Right lobe of liver (tissue), 6 donors: ENCODE measurements at regions not wholly inside any gene's neighbourhood (a gene's known extent, or its start where the extent isn't known, plus 50 kb on each side); places are given as distances from the start of the nearest gene placed in this dataset.

Source experiments
- ATAC-seq, 4 donors: fragments of 200-7000 bp; cut with Tn5 transposase; one replicate each; pipeline ENCODE4 v1.9.1; 2020; ENCODE audit warnings: mild to moderate bottlenecking in 4 of 4, moderate library complexity in 4 of 4
- DNase-seq, 3 donors: peaks; one replicate each; pipeline ENCODE4 v3.0.0-alpha.2; 2020
- H3K27ac ChIP-seq, 3 donors: fragments of 200-600 bp; one replicate each; pipeline ENCODE4 v1.8.0; 2022
- H3K27me3 ChIP-seq, 2 donors: fragments of 200-600 bp; one replicate each; pipeline ENCODE4 v1.8.0; 2022
- H3K36me3 ChIP-seq, 4 donors: fragments of 200-600 bp; sonication (generic) in 1 of 4; one replicate each; pipeline versions ENCODE4 v1.5.1 to v1.8.0; 2017 to 2022; ENCODE audit warnings: control low read depth in 1 of 4
- H3K4me1 ChIP-seq, 4 donors: fragments of 200-600 bp; sonication (generic) in 1 of 4; one replicate each; pipeline versions ENCODE4 v1.5.1 to v1.8.0; 2017 to 2022; ENCODE audit warnings: control low read depth in 1 of 4
- H3K4me3 ChIP-seq, 3 donors: fragments of 200-600 bp; one replicate each; pipeline ENCODE4 v1.8.0; 2022
- H3K9me3 ChIP-seq, 4 donors: fragments of 200-600 bp; sonication (generic) in 1 of 4; one replicate each; pipeline versions ENCODE4 v1.5.1 to v1.8.0; 2017 to 2022; ENCODE audit warnings: control low read depth in 1 of 4
- CTCF ChIP-seq, 4 donors: fragments of 200-600 bp in 3 of 4; fragments of 450-650 bp in 1 of 4; IDR thresholded peaks; one replicate each; pipeline versions ENCODE4 v1.5.1 to v1.8.0; 2016 to 2022; ENCODE audit warnings: antibody characterized with exemption in 4 of 4, mild to moderate bottlenecking in 2 of 4
- POLR2A ChIP-seq: fragments of 450-650 bp; IDR thresholded peaks from one replicate; pipeline ENCODE4 v1.6.1; 2017; ENCODE audit warnings: antibody characterized with exemption, mild to moderate bottlenecking
- WGBS: methylation state at CpG from one replicate; pipeline ENCODE4 v1.1.6; 2018; ENCODE audit warnings: low coverage, low lambda C conversion rate; ENCODE audit not compliant: insufficient coverage; ENCODE audit errors: missing lambda C conversion rate; 5-methylcytosine and 5-hydroxymethylcytosine counted together
- intact Hi-C, 2 donors: fragments of 100-400 bp; cut with DNase I; formaldehyde crosslinking; loops; one replicate each; pipeline versions ENCODE4 v1.11.2 to v1.14.1; 2022
- donor health status: DM: no; HTN: yes; CAD: no.
- donor health status: DM: no; HTN: no; CAD: no.
- donor health status: DM: no; HTN: no; CAD: no.
- donor health status: DM: no; HTN: yes; CAD: no.
- donor health status: DM: no; HTN: yes; CAD: no.

- WGBS = 36% methylated on average over 1 of the region's 1 CpG
- intact Hi-C loops = no loop called here
- Histone ChIP-seq H3K27me3 (no peaks in the 10 kb centered on the region), H3K4me1 (no peaks in the 10 kb centered on the region), H3K36me3 (no peaks in the 10 kb centered on the region), H3K9me3 (no peaks in the 10 kb centered on the region), H3K4me3 (no peak overlapping the region), H3K27ac (no peak overlapping the region)
- no peak for DNase-seq
- TF ChIP-seq POLR2A = no peak
- TF ChIP-seq CTCF (IDR thresholded peaks at IDR 0.05) = no peak
- ATAC-seq = no peak
Measured at GRCh38 chr6:4593951-4594350, 182.3 kb upstream of the CDYL start.

DNA sequence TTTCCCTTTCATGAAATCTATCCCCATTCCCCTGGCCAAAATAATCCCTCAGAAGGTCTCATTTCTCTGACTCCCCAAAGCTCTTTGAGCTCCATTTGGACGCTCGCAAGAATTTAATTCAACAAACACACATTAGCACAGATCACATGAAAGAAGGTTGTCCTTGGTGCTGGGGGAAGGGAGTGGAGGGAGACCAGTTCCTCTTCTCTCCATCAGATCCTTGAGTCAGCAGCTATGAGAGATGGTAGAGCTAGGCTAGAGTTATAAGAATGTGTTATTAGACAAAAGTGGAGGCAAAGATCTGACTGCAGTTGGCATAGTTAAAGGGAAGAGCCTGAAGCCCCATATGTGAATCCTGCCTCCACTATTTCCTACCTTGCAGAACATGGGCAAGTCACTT is 184.2 kb upstream of the CDYL start:
- no peak for DNase-seq
- ATAC-seq = no peak
- Histone ChIP-seq H3K4me3 (no peak overlapping the region), H3K9me3 (no peaks in the 10 kb centered on the region), H3K27ac (no peak overlapping the region), H3K36me3 (no peaks in the 10 kb centered on the region), H3K4me1 (no peaks in the 10 kb centered on the region), H3K27me3 (no peaks in the 10 kb centered on the region)
- 58% methylated on average over 2 of the region's 2 CpGs for WGBS
- intact Hi-C loops = no loop called here
- TF ChIP-seq CTCF (IDR thresholded peaks at IDR 0.05) = no peak
- no peak for TF ChIP-seq POLR2A

DNA sequence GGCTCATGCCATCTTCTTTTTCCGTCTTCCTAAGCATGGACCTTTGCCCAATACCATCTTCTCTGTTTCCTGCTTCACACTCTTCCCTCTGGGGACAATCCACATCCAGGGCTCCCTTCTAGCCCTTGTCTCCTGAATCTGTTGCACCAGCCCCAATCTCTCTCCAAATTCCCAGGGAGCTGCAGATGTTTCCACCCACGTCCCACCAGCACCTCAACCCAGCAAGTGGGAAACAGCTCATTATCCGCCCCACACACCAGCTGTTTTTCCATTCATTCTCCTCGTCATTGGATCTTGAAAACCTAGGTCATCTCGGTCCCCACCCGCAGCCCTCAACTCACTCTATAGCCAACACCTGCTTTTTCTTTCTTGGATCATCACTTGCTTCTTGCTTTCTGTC is 185.0 kb upstream of the CDYL start:
- Histone ChIP-seq H3K27ac (no peak overlapping the region), H3K27me3 (no peaks in the 10 kb centered on the region), H3K36me3 (no peaks in the 10 kb centered on the region), H3K9me3 (no peaks in the 10 kb centered on the region), H3K4me1 (no peaks in the 10 kb centered on the region), H3K4me3 (no peak overlapping the region)
- no peak for TF ChIP-seq CTCF (IDR thresholded peaks at IDR 0.05)
- no peak for TF ChIP-seq POLR2A
- DNase-seq = no peak
- 81% methylated on average over 6 of the region's 6 CpGs for WGBS
- no peak for ATAC-seq
- intact Hi-C loops = no loop called here

DNA sequence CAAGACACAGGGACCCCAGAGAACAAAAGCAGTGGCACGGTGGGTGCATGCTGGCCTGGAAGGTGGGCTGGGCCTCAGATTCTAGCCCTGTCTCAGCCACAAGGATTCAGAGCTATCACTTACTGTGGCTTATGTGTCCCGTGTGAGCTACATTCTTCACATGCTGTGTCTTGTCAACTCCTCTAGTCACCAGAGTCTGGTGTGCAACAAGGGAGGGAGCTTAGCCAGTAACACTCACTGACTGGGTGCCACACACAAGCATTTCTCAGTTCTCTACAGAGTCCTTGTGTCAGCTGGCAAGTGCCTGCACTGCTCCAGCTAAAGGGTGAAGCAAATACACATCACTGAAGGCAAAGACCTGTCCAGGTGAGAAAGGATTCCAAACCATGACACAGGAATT is 186.9 kb upstream of the CDYL start:
- no peaks in the 10 kb centered on the region for H3K36me3 ChIP-seq
- DNase-seq = no peak
- H3K27ac ChIP-seq = no peak overlapping the region
- no CpG with 5 or more reads among the region's 2 CpGs for WGBS
- no peak for TF ChIP-seq POLR2A
- TF ChIP-seq CTCF (IDR thresholded peaks at IDR 0.05) = no peak
- H3K4me3 ChIP-seq = no peak overlapping the region
- H3K9me3 ChIP-seq = no peaks in the 10 kb centered on the region
- no peaks in the 10 kb centered on the region for H3K27me3 ChIP-seq
- ATAC-seq = no peak
- intact Hi-C loops = no loop called here
- H3K4me1 ChIP-seq = no peaks in the 10 kb centered on the region

DNA sequence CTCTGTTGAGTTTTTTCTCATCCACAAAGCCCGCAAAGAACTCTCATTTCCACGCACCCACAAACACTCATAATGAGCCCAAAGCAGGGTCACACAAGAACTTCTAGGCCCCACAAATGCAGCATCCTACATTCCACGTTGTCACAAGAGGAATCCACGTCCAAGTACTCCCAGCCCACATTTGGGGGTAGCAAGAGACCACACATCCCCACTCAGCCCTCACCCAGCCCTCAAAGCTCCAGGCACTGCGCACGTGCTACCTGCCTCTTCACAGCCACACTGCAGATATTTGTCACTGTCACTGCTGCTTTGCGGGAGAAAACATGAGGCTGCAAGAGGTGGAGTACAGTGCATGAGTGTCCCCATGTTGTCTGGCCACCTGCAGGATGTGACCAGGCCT is 187.6 kb upstream of the CDYL start:
- Histone ChIP-seq H3K27ac (no peak overlapping the region), H3K27me3 (no peaks in the 10 kb centered on the region), H3K4me3 (no peak overlapping the region), H3K4me1 (no peaks in the 10 kb centered on the region), H3K36me3 (no peaks in the 10 kb centered on the region), H3K9me3 (no peaks in the 10 kb centered on the region)
- intact Hi-C loops = no loop called here
- ATAC-seq (no peak), DNase-seq (no peak)
- WGBS = 70% methylated on average over 6 of the region's 7 CpGs
- TF ChIP-seq POLR2A (no peak), CTCF (IDR thresholded peaks at IDR 0.05) (no peak)
